ENCODE measurements at regions not wholly inside any gene's neighbourhood (a gene's known extent, or its start where the extent isn't known, plus 50 kb on each side); places are given as distances from the start of the nearest gene placed in this dataset.
"Not testable (repeated sequence)": the region's sequence is repeated elsewhere in the genome, so short reads cannot be mapped to it uniquely, and the experiment has no call there.

GRCh38 chr22:27105142-27106025 is 448.0 kb downstream of the MIAT start:
- peaks cover 6% of the 10 kb centered on the region for H3K9me3 Mint-ChIP-seq
- peaks cover 11% of the 10 kb centered on the region for H3K27me3 Mint-ChIP-seq
- ChIA-PET CTCF (no interaction called here), POLR2A (no interaction called here)
- DNase-seq, result no peak
- H3K36me3 Mint-ChIP-seq (ENCODE audit: low read depth), result no peaks in the 10 kb centered on the region
- no peak overlapping the region for H3K4me3 Mint-ChIP-seq
- H3K4me1 Mint-ChIP-seq, result no peaks in the 10 kb centered on the region
- no peak overlapping the region for H3K27ac Mint-ChIP-seq

DNA sequence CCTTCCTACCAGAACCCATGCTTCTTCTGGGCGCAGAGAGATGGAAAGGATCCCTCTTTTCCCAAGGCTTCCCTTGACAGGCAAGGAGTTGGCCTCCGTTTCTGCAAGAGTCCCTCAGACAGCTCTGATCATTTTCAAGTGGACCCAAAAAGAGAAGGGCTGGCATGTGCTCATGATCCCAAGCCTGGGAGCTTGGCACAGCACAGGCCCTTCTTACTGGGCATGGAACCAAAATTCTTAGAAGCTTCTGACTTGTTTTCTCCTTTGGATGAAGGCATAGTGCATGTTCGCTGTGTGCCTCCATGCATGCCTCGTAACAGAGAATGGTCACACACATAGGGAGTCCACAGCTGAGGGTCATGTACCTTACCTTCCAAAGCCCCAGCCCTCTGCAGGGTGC is 449.6 kb downstream of the MIAT start:
- CTCF ChIA-PET, result no interaction called here
- Mint-ChIP-seq H3K27ac (no peak overlapping the region), H3K4me3 (no peak overlapping the region), H3K4me1 (no peaks in the 10 kb centered on the region), H3K9me3 (peaks cover 6% of the 10 kb centered on the region), H3K27me3 (peaks cover 1% of the 10 kb centered on the region), H3K36me3 (ENCODE audit: low read depth) (no peaks in the 10 kb centered on the region)
- DNase-seq, result no peak
- POLR2A ChIA-PET, result no interaction called here

GRCh38 chr22:27107386-27107785 is 450.0 kb downstream of the MIAT start:
- DNase-seq, result no peak
- Mint-ChIP-seq H3K27me3 (peaks cover 1% of the 10 kb centered on the region), H3K36me3 (ENCODE audit: low read depth) (no peaks in the 10 kb centered on the region), H3K4me3 (no peak overlapping the region), H3K4me1 (no peaks in the 10 kb centered on the region), H3K27ac (no peak overlapping the region), H3K9me3 (peaks cover 6% of the 10 kb centered on the region)
- ChIA-PET POLR2A (no interaction called here), CTCF (no interaction called here)

DNA sequence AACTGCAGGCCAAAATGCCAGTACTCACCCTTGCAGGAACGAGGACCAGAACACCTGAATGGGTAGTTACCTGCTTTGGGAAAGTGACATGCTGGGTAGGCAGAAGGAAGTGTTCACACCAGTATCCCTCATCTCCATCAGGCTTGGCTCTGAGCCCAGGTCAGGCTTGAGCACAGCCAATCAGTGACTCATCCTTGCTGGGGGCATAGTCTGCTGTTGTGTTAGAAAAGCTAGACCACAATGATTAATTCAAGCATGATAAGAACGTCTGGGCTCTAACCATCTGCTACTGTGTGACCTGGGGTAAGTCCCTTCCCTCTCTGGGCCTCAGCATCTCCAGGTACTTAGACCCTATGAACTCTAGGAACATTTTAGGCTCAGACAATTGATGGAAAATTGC is 450.4 kb downstream of the MIAT start:
- ChIA-PET CTCF (no interaction called here), POLR2A (no interaction called here)
- peaks cover 6% of the 10 kb centered on the region for H3K9me3 Mint-ChIP-seq
- DNase-seq, result no peak
- H3K4me1 Mint-ChIP-seq, result no peaks in the 10 kb centered on the region
- H3K4me3 Mint-ChIP-seq, result no peak overlapping the region
- H3K27me3 Mint-ChIP-seq, result peaks cover 1% of the 10 kb centered on the region
- no peak overlapping the region for H3K27ac Mint-ChIP-seq
- H3K36me3 Mint-ChIP-seq (ENCODE audit: low read depth), result no peaks in the 10 kb centered on the region

- ChIA-PET CTCF (no interaction called here), POLR2A (no interaction called here)
- peaks cover 1% of the 10 kb centered on the region for H3K27me3 Mint-ChIP-seq
These were observed 451.2 kb downstream of the MIAT start for GRCh38 chr22:27108425-27109114.

GRCh38 chr22:27109406-27109805 is 452.0 kb downstream of the MIAT start:
- DNase-seq; H3K36me3 Mint-ChIP-seq (ENCODE audit: low read depth); H3K9me3 Mint-ChIP-seq; H3K27me3 Mint-ChIP-seq; CTCF ChIA-PET; H3K4me1 Mint-ChIP-seq; H3K4me3 Mint-ChIP-seq; H3K27ac Mint-ChIP-seq; POLR2A ChIA-PET: not testable (repeated sequence)

More at GRCh38 chr22:27108425-27109114, 451.2 kb downstream of the MIAT start:
- Mint-ChIP-seq H3K9me3 (peaks cover 6% of the 10 kb centered on the region), H3K27ac (no peak overlapping the region), H3K4me1 (no peaks in the 10 kb centered on the region), H3K36me3 (ENCODE audit: low read depth) (no peaks in the 10 kb centered on the region), H3K4me3 (no peak overlapping the region)
- DNase-seq, result no peak

DNA sequence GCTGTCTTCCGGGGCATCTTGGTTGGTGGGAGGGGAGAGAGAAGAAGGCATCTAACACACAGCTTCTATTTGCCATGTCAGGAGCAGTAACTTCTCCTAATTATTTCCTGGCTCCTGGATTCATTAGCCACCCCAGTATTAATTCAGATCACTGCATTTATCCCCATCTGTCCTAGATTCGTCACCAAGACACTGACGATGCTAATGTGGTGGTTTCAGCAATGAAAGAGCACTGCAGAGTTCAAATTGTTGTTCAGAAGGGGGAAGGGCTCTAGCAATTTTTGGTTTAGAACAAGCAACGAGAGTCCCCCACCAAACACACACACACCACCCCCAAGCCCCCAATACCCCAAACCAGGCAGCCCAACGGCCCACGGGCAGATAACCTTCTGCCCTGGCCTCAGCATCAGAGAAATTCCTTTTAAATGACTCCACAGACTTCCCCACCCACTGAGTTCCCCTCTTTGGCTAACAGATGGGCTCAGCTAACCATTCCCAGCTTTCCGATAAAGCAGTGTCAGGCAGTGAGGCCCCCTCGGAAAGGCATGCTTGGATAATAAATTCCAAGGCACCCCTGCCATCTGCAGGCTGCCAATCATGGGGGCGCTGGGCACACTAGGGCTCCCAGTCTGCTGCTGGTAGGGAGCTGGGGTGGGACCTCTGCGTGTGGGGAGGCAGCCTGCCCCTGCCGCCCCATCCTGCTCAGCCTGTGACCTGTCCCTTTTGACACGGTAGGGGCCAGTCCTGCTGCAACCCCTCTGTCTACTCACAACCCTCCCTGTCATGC is 453.5 kb downstream of the MIAT start:
- no peaks in the 10 kb centered on the region for H3K27me3 Mint-ChIP-seq
- no peak for DNase-seq
- H3K36me3 Mint-ChIP-seq (ENCODE audit: low read depth), result no peaks in the 10 kb centered on the region
- no peak overlapping the region for H3K27ac Mint-ChIP-seq
- H3K4me3 Mint-ChIP-seq, result no peak overlapping the region
- H3K4me1 Mint-ChIP-seq, result no peaks in the 10 kb centered on the region
- peaks cover 6% of the 10 kb centered on the region for H3K9me3 Mint-ChIP-seq
- CTCF ChIA-PET, result no interaction called here
- POLR2A ChIA-PET, result no interaction called here

DNA sequence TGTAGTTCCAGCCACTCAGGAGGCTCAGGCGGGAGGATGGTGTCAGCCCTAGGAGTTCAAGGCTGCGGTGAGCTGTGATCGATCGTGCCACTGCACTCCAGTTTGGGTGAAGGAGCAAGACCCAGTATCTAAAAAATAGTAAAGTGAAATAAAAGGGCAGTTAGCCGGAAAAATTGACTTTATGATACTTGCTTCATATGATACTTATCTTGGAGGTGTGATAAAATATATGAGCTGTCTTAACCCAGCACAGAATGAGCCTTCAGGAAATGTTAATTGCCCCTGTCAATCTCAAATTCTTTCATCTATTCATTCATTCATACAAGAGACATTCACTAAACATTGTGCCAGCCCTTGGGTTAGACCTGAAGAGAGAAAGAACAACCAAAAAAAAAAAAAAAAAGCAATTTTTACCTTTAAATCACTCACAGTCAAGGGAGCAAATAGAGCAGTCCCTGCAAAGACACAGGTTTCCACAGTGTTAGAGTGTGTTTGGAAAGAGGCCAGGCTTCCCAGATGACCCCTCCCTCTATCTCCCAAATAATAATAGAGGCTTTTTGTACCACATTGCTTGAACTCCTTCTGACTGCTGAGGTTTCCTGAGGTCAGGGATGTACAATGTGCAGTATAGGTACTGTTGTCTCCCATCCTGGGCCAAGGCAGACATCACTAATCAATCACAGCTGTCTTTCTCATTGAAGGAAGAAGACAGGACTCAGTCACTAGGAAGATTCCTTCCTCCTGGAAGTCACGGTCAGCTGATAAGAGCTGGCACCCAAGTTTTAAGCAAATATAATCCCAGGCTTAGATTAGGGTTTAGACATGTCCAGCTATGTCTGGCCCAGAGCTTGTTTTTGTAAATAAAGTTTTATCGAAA is 454.6 kb downstream of the MIAT start:
- H3K27ac Mint-ChIP-seq, result no peak overlapping the region
- DNase-seq, result no peak
- no peaks in the 10 kb centered on the region for H3K27me3 Mint-ChIP-seq
- no peak overlapping the region for H3K4me3 Mint-ChIP-seq
- no peaks in the 10 kb centered on the region for H3K4me1 Mint-ChIP-seq
- ChIA-PET POLR2A (no interaction called here), CTCF (no interaction called here)
- H3K9me3 Mint-ChIP-seq, result peaks cover 6% of the 10 kb centered on the region
- H3K36me3 Mint-ChIP-seq (ENCODE audit: low read depth), result no peaks in the 10 kb centered on the region

DNA sequence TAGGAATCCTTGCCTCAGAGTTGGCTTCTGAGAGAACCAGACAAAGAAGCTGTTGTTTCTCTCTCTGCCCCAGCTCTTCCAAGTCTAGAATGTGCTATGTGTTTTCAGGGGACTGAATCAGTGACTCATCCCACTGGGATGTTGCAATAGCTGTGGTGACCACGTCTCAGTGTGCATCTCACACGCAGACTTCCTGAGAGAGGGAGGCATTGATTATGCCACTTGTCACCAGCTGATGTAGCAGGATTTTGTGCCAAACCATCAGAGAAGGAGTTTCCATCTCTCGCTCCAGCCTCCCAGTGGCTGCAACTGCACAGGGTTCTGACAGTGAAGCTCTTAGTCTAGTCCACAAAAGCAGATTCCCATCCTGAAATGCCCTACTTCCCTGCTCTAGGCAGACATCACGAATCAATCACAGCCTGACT is 455.8 kb downstream of the MIAT start:
- ChIA-PET CTCF (no interaction called here), POLR2A (no interaction called here)
- H3K9me3 Mint-ChIP-seq, result peaks cover 6% of the 10 kb centered on the region
- H3K4me1 Mint-ChIP-seq, result no peaks in the 10 kb centered on the region
- no peak overlapping the region for H3K4me3 Mint-ChIP-seq
- H3K36me3 Mint-ChIP-seq (ENCODE audit: low read depth), result no peaks in the 10 kb centered on the region
- no peaks in the 10 kb centered on the region for H3K27me3 Mint-ChIP-seq
- peak; percentile 19 for DNase-seq
- H3K27ac Mint-ChIP-seq, result no peak overlapping the region

GRCh38 chr22:27113641-27114040 is 456.3 kb downstream of the MIAT start:
- Mint-ChIP-seq H3K27ac (no peak overlapping the region), H3K9me3 (peaks cover 4% of the 10 kb centered on the region), H3K4me3 (no peak overlapping the region), H3K4me1 (no peaks in the 10 kb centered on the region), H3K27me3 (no peaks in the 10 kb centered on the region), H3K36me3 (ENCODE audit: low read depth) (no peaks in the 10 kb centered on the region)
- ChIA-PET CTCF (no interaction called here), POLR2A (no interaction called here)
- DNase-seq, result no peak

DNA sequence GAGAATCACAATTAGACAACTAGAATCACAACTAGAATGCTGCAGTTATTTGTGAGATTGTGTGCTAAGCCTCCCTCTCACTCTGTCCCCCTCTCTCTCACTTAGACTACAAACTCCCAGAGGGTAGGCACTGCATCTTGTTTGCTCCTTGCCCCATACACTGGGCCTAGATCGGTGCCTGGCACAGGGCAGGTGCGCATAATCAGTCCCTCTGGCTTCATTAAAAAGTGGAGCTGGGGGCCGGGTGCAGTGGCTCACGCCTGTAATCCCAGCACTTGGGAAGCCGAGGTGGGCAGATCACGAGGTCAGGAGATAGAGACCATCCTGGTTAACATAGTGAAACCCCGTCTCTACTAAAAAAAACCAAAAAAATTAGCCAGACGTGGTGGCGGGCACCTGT is 456.8 kb downstream of the MIAT start:
- no peaks in the 10 kb centered on the region for H3K27me3 Mint-ChIP-seq
- CTCF ChIA-PET, result no interaction called here
- no peaks in the 10 kb centered on the region for H3K36me3 Mint-ChIP-seq (ENCODE audit: low read depth)
- H3K4me3 Mint-ChIP-seq, result no peak overlapping the region
- no peak overlapping the region for H3K27ac Mint-ChIP-seq
- POLR2A ChIA-PET, result no interaction called here
- no peaks in the 10 kb centered on the region for H3K4me1 Mint-ChIP-seq
- peaks cover 2% of the 10 kb centered on the region for H3K9me3 Mint-ChIP-seq
- DNase-seq, result no peak

DNA sequence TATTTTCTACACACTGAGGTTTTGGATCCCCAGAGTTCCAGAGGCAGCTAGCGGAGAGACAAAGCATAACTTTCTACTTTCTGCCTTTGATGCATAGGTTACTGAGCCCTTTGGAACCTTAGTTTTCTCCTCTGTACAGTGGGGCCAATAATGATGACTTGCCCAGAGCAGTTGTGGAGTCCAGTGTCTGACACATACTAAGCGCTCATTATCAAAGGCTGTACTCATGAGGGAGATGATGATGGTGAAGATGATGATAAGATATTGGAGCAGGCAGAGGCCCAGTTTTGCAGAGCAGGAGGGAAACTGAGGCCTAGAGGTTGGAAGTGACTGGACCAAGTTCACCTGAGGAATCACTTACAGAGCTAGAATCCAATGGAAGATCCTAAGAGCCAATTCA is 458.0 kb downstream of the MIAT start:
- H3K4me3 Mint-ChIP-seq, result no peak overlapping the region
- no peaks in the 10 kb centered on the region for H3K4me1 Mint-ChIP-seq
- CTCF ChIA-PET, result no interaction called here
- H3K36me3 Mint-ChIP-seq (ENCODE audit: low read depth), result no peaks in the 10 kb centered on the region
- H3K27me3 Mint-ChIP-seq, result no peaks in the 10 kb centered on the region
- no peak for DNase-seq
- POLR2A ChIA-PET, result no interaction called here
- H3K27ac Mint-ChIP-seq, result no peak overlapping the region
- no peaks in the 10 kb centered on the region for H3K9me3 Mint-ChIP-seq

DNA sequence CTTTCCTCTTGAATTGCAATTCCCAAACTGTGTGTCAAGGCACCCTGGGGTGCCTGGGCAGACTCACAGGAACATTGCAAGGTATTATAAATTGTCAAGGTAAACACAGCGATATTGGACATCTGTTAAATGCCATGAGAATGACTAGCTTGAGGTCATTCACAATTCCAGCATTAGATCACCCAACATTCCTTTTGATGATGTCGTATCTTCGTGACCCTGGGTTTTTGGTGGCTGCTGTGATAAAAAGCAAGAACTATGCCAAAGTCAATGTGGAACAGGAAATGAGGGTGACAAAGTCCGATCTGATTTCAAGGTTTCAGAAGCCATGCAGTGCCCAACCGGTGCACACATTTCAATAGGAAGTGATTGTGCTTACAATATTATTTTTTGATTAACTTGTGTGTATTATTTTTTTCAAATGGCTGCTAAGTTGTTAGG is 458.4 kb downstream of the MIAT start:
- H3K27ac Mint-ChIP-seq, result no peak overlapping the region
- no peak for DNase-seq
- CTCF ChIA-PET, result no interaction called here
- no peaks in the 10 kb centered on the region for H3K27me3 Mint-ChIP-seq
- no peaks in the 10 kb centered on the region for H3K9me3 Mint-ChIP-seq
- no peaks in the 10 kb centered on the region for H3K36me3 Mint-ChIP-seq (ENCODE audit: low read depth)
- POLR2A ChIA-PET, result no interaction called here
- H3K4me1 Mint-ChIP-seq, result no peaks in the 10 kb centered on the region
- H3K4me3 Mint-ChIP-seq, result no peak overlapping the region

Data from activated CD4-positive, alpha-beta memory T cell treated with anti-CD3 and anti-CD28 coated beads, Interleukin-2, amount 10 ng/mL, durations not matched to agents 7 days and 5 days (primary cell).